PC-3 (cell line): ENCODE measurements at regions not wholly inside any gene's neighbourhood (a gene's known extent, or its start where the extent isn't known, plus 50 kb on each side); places are given as distances from the start of the nearest gene placed in this dataset.

Experiments
- ATAC-seq: fragments of 200-7000 bp; cut with Tn5 transposase; 2 replicates; pipeline ENCODE4 v1.9.1; 2020; ENCODE audit warnings: mild to moderate bottlenecking, moderate library complexity
- BruUV-seq: library from RNA; stranded (reverse); fragments of 400-500 nt; replicated peaks from 2 replicates; lab custom pipeline; 2021; lab: Mats Ljungman, UMichigan
- CTCF ChIA-PET: fragments of 300-600 bp; sonication (Branson Sonifier 250); formaldehyde crosslinking; loops from one replicate; lab custom pipeline; 2022; ENCODE audit warnings: antibody characterized with exemption; lab: Charles Lee
- POLR2A ChIA-PET: fragments of 300-600 bp; sonication (Branson Sonifier 250); formaldehyde crosslinking; loops from one replicate; lab custom pipeline; 2022; ENCODE audit warnings: antibody characterized with exemption; ENCODE audit not compliant: unreplicated experiment; lab: Charles Lee
- DNase-seq: peaks from one replicate; pipeline ENCODE4 v3.0.0-alpha.2; 2015
- H2AFZ ChIP-seq: fragments of 300-600 bp; sonication (generic); 2 replicates; pipeline ENCODE4 v1.6.0; 2016; ENCODE audit warnings: antibody characterized with exemption, low read length
- H3F3A ChIP-seq: fragments of 300-600 bp; sonication (generic); one replicate; pipeline ENCODE4 v1.6.0; 2017; ENCODE audit warnings: antibody characterized with exemption, low read length, control low read depth, mild to moderate bottlenecking; ENCODE audit not compliant: unreplicated experiment
- H3K27ac ChIP-seq: fragments of 300-600 bp; sonication (generic); 2 replicates; pipeline ENCODE4 v1.5.1; 2016; ENCODE audit warnings: mild to moderate bottlenecking, low read length
- H3K27me3 ChIP-seq: fragments of 300-600 bp; sonication (generic); 2 replicates; pipeline ENCODE4 v1.6.1; 2016; ENCODE audit warnings: low read length, mixed read lengths
- H3K36me3 ChIP-seq: fragments of 300-600 bp; sonication (generic); 2 replicates; pipeline ENCODE4 v1.6.1; 2016; ENCODE audit warnings: low read depth, mixed run types, low read length, mixed read lengths
- H3K4me1 ChIP-seq: fragments of 300-600 bp; sonication (generic); 2 replicates; pipeline ENCODE4 v1.5.1; 2016; ENCODE audit warnings: low read length; ENCODE audit not compliant: insufficient read depth
- H3K4me2 ChIP-seq: fragments of 300-600 bp; sonication (generic); 2 replicates; pipeline ENCODE4 v1.6.0; 2016; ENCODE audit warnings: low read length
- H3K4me3 ChIP-seq: fragments of 300-600 bp; sonication (generic); 2 replicates; pipeline ENCODE4 v1.5.1; 2016; ENCODE audit warnings: mild to moderate bottlenecking, low read length, mixed read lengths
- H3K79me2 ChIP-seq: fragments of 300-600 bp; sonication (generic); 2 replicates; pipeline ENCODE4 v1.6.1; 2017; ENCODE audit warnings: low read length, mixed read lengths
- H3K9ac ChIP-seq: fragments of 300-600 bp; sonication (generic); 2 replicates; pipeline ENCODE4 v1.6.0; 2016; ENCODE audit warnings: mild to moderate bottlenecking, low read length
- H3K9me2 ChIP-seq: fragments of 300-600 bp; sonication (generic); replicated peaks from 2 replicates; pipeline ENCODE4 v1.6.1; 2016; ENCODE audit warnings: mixed run types, low read length, mixed read lengths
- H3K9me3 ChIP-seq: fragments of 300-600 bp; sonication (generic); 2 replicates; pipeline ENCODE4 v1.6.1; 2016; ENCODE audit warnings: low read length, mixed read lengths
- H4K20me1 ChIP-seq: fragments of 300-600 bp; sonication (generic); 2 replicates; pipeline ENCODE4 v1.6.1; 2016; ENCODE audit warnings: low read length, mixed read lengths
- CTCF ChIP-seq: fragments of 300-600 bp; sonication (generic); conservative IDR thresholded peaks from 2 replicates; pipeline ENCODE4 v1.5.1; 2017; ENCODE audit warnings: antibody characterized with exemption, low read depth, mild to moderate bottlenecking, low read length
- EZH2 ChIP-seq: fragments of 300-600 bp; sonication (generic); IDR thresholded peaks from one replicate; pipeline ENCODE4 v1.6.1; 2017; ENCODE audit warnings: antibody characterized with exemption, mild to moderate bottlenecking, low read length; ENCODE audit not compliant: unreplicated experiment
- EZH2phosphoT487 ChIP-seq: fragments of 300-600 bp; sonication (generic); IDR thresholded peaks from 2 replicates; pipeline ENCODE4 v1.6.1; 2018; ENCODE audit warnings: mild to moderate bottlenecking, antibody characterized with exemption, low read length, borderline replicate concordance
- intact Hi-C: fragments of 100-400 bp; cut with micrococcal nuclease; formaldehyde crosslinking; loops from 2 replicates; pipeline ENCODE4 v1.9.0; 2023

DNA sequence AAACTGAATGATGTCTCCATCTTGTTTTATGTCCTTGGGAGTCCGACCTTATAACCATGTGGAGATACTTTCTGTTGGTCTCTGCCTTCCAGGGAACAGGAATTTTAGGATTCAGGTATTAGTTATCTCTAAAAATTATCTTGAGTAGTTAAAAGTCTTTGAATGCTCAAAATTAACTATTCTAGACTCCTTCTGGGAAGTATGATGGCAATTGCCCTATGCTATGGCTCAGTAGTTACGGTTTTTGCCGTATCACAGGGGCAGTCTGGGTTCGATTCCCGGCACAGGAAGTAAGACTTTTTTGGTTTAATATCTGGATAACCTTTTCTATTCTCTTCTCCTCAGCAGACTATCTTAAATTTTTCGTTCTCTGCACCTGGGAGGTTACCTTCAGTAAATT is 708.7 kb upstream of the LRATD1 start:
- Histone ChIP-seq H3K79me2 (no peaks in the 10 kb centered on the region), H3K27me3 (no peaks in the 10 kb centered on the region), H3K4me2 (no peak overlapping the region), H3K9me3 (no peaks in the 10 kb centered on the region), H3K27ac (no peak overlapping the region), H3K4me3 (no peak overlapping the region), H3F3A (no peaks in the 10 kb centered on the region), H3K36me3 (no peaks in the 10 kb centered on the region), H4K20me1 (no peaks in the 10 kb centered on the region), H3K4me1 (peaks cover 8% of the 10 kb centered on the region), H3K9me2 (no peaks in the 10 kb centered on the region), H3K9ac (no peak overlapping the region), H2AFZ (no peak overlapping the region)
- intact Hi-C loops: no loop called here
- no peak for TF ChIP-seq EZH2phosphoT487
- TF ChIP-seq EZH2: no peak
- no peak for TF ChIP-seq CTCF
- BruUV-seq: no TSS peak
- ATAC-seq (no peak), DNase-seq (no peak)
- CTCF ChIA-PET: no interaction called here
- POLR2A ChIA-PET: no interaction called here

- Histone ChIP-seq H3K4me3 (no peak overlapping the region), H3F3A (no peaks in the 10 kb centered on the region), H3K4me2 (no peak overlapping the region), H3K27ac (no peak overlapping the region), H3K9me2 (no peaks in the 10 kb centered on the region), H3K9ac (no peak overlapping the region), H3K79me2 (no peaks in the 10 kb centered on the region), H4K20me1 (no peaks in the 10 kb centered on the region), H3K36me3 (no peaks in the 10 kb centered on the region), H2AFZ (no peak overlapping the region), H3K9me3 (no peaks in the 10 kb centered on the region), H3K4me1 (no peaks in the 10 kb centered on the region), H3K27me3 (no peaks in the 10 kb centered on the region)
- intact Hi-C loops: no loop called here
- CTCF ChIA-PET: no interaction called here
- DNase-seq: no peak
- POLR2A ChIA-PET: no interaction called here
- no TSS peak for BruUV-seq
- ATAC-seq: no peak
- TF ChIP-seq EZH2 (no peak), CTCF (no peak), EZH2phosphoT487 (no peak)
Observed at GRCh38 chr2:13942111-13942510, 690.4 kb upstream of the LRATD1 start.

- H2AFZ ChIP-seq: no peak overlapping the region
- no peak for ATAC-seq
- H3K27me3 ChIP-seq: no peaks in the 10 kb centered on the region
- intact Hi-C loops: no loop called here
- no peak overlapping the region for H3K9ac ChIP-seq
- no peaks in the 10 kb centered on the region for H3K79me2 ChIP-seq
- DNase-seq: no peak
- POLR2A ChIA-PET: no interaction called here
- no peaks in the 10 kb centered on the region for H3F3A ChIP-seq
- no peak overlapping the region for H3K4me3 ChIP-seq
- H3K4me1 ChIP-seq: no peaks in the 10 kb centered on the region
- H4K20me1 ChIP-seq: no peaks in the 10 kb centered on the region
- TF ChIP-seq CTCF (no peak), EZH2phosphoT487 (no peak), EZH2 (no peak)
- H3K36me3 ChIP-seq: no peaks in the 10 kb centered on the region
- no peaks in the 10 kb centered on the region for H3K9me2 ChIP-seq
- CTCF ChIA-PET: no interaction called here
- no peak overlapping the region for H3K27ac ChIP-seq
- no peak overlapping the region for H3K4me2 ChIP-seq
- no TSS peak for BruUV-seq
- no peaks in the 10 kb centered on the region for H3K9me3 ChIP-seq
Observed at GRCh38 chr2:13950761-13951160, 681.8 kb upstream of the LRATD1 start.
